ENCODE measurements at regions not wholly inside any gene's neighbourhood (a gene's known extent, or its start where the extent isn't known, plus 50 kb on each side); places are given as distances from the start of the nearest gene placed in this dataset.

GRCh38 chr7:39845006-39845405, 105.0 kb upstream of the CDK13 start:
- H3K4me3 ChIP-seq (replicated peaks in 1 of 2; ENCODE audit: low read depth in 1 of 2, low read length in 2 of 2), result no peak overlapping the region
- TF ChIP-seq EZH2 (IDR thresholded peaks at IDR 0.05), result no peak
- no peak for TF ChIP-seq EZH2phosphoT487 (IDR thresholded peaks at IDR 0.05; ENCODE audit: borderline replicate concordance)
- TF ChIP-seq RAD21 (IDR thresholded peaks at IDR 0.05; ENCODE audit: low read depth), result no peak
- no peak for TF ChIP-seq EGR1 (IDR thresholded peaks at IDR 0.05; ENCODE audit: low read depth)
- no peak for TF ChIP-seq ZFX (IDR thresholded peaks at IDR 0.05)
- TF ChIP-seq SRF (IDR thresholded peaks at IDR 0.05; ENCODE audit: low read depth), result no peak
- TF ChIP-seq SIN3A (IDR thresholded peaks at IDR 0.05; ENCODE audit: low read depth), result no peak
- TF ChIP-seq TCF7L2 (IDR thresholded peaks at IDR 0.05; ENCODE audit: borderline replicate concordance, extremely low read depth, insufficient read depth, insufficient read length), result no peak
- no peak for TF ChIP-seq REST (IDR thresholded peaks at IDR 0.05; ENCODE audit: low read depth)
- TF ChIP-seq, protein P1, sequence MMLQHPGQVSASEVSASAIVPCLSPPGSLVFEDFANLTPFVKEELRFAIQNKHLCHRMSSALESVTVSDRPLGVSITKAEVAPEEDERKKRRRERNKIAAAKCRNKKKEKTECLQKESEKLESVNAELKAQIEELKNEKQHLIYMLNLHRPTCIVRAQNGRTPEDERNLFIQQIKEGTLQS (IDR thresholded peaks at IDR 0.05), result no peak
- no peak for TF ChIP-seq CEBPB (IDR thresholded peaks at IDR 0.05; ENCODE audit: low read depth)
- no peak for TF ChIP-seq CBX3 (IDR thresholded peaks at IDR 0.05; ENCODE audit: low read depth)
- no peak for TF ChIP-seq CTCF (IDR thresholded peaks at IDR 0.05 in 2 of 3, conservative IDR thresholded peaks at IDR 0.05 in 1 of 3; ENCODE audit: borderline replicate concordance in 1 of 3, insufficient read depth in 1 of 3, low read depth in 2 of 3, low read length in 2 of 3)
- TF ChIP-seq ELF1 (IDR thresholded peaks at IDR 0.05; ENCODE audit: borderline replicate concordance, low read depth), result no peak
- TF ChIP-seq SP1 (IDR thresholded peaks at IDR 0.05; ENCODE audit: low read depth), result no peak
- no peak for TF ChIP-seq JUND (IDR thresholded peaks at IDR 0.05)
- TF ChIP-seq ZBTB33 (IDR thresholded peaks at IDR 0.05; ENCODE audit: extremely low read depth, insufficient replicate concordance, low read length), result no peak
- TF ChIP-seq POLR2AphosphoS5 (IDR thresholded peaks at IDR 0.05; ENCODE audit: low read depth, low read length), result no peak
- no peak for TF ChIP-seq FOSL1 (IDR thresholded peaks at IDR 0.05; ENCODE audit: low read depth)
- TF ChIP-seq YY1 (IDR thresholded peaks at IDR 0.05; ENCODE audit: extremely low read depth, insufficient replicate concordance, low read depth, low read length), result no peak
- ChIA-PET POLR2A (no interaction called here), CTCF (interaction anchor here (0.7 kb wide), 1 partner anchor 52 kb away, joined by 3 read pairs; no protein-coding TSS in a partner anchor), RAD21 (ENCODE audit: low non-redundant PET in 1 of 2, low total read pairs in 2 of 2, uncharacterized antibody in 2 of 2, unreplicated experiment in 2 of 2) (interaction anchor here in 1 of 2 experiments (0.6 kb wide), 1 partner anchor 51 kb away, joined by 3 read pairs; no protein-coding TSS in a partner anchor)
- no peaks in the 10 kb centered on the region for H3K4me1 ChIP-seq (ENCODE audit: control insufficient read depth in 1 of 2, insufficient read depth in 2 of 2, low read length in 2 of 2)
- no peak overlapping the region for H3K27ac ChIP-seq (ENCODE audit: low read depth, low read length)
- no peak for ATAC-seq
- H3K4me2 ChIP-seq (ENCODE audit: low read length), result no peak overlapping the region
- BruUV-seq (replicated peaks), result no TSS peak
- intact Hi-C loops (cut with micrococcal nuclease), result no loop called here
- no peaks in the 10 kb centered on the region for H3K79me2 ChIP-seq (ENCODE audit: insufficient read depth, low read length)
- no peak overlapping the region for H2AFZ ChIP-seq (ENCODE audit: low read depth, low read length, poor library complexity, severe bottlenecking)
- H3K9ac ChIP-seq (ENCODE audit: low read length), result no peak overlapping the region
- H3K9me3 ChIP-seq (ENCODE audit: control insufficient read depth in 1 of 2, insufficient read depth in 1 of 2, low read depth in 1 of 2, low read length in 2 of 2), result no peaks in the 10 kb centered on the region
- H4K20me1 ChIP-seq (ENCODE audit: insufficient read depth), result no peaks in the 10 kb centered on the region
- H3K9me2 ChIP-seq (ENCODE audit: insufficient read depth), result no peaks in the 10 kb centered on the region
- no peaks in the 10 kb centered on the region for H3K36me3 ChIP-seq (ENCODE audit: control insufficient read depth in 1 of 2, insufficient read depth in 2 of 2, low read length in 2 of 2)
- DNase-seq (ENCODE audit: low read depth, low spot score), result no peak
- H3K27me3 ChIP-seq (ENCODE audit: insufficient read depth, low read length), result no peaks in the 10 kb centered on the region
